ENCODE measurements at regions not wholly inside any gene's neighbourhood (a gene's known extent, or its start where the extent isn't known, plus 50 kb on each side); places are given as distances from the start of the nearest gene placed in this dataset.

GRCh38 chr10:35723059-35723458 is 81.0 kb upstream of the FZD8 start:
- H3K4me3 ChIP-seq (ENCODE audit: low read length, poor library complexity, severe bottlenecking): no peak overlapping the region
- no peaks in the 10 kb centered on the region for H3F3A ChIP-seq (ENCODE audit: low read depth)
- H3K4me2 ChIP-seq (ENCODE audit: low read depth, low read length, poor library complexity, severe bottlenecking): no peak overlapping the region
- H3K79me2 ChIP-seq (ENCODE audit: insufficient read depth, low read length): no peaks in the 10 kb centered on the region
- no peak overlapping the region for H3K9ac ChIP-seq (ENCODE audit: low read depth, low read length, poor library complexity, severe bottlenecking)
- H2AFZ ChIP-seq (ENCODE audit: low read length): no peak overlapping the region
- no peaks in the 10 kb centered on the region for H3K4me1 ChIP-seq (ENCODE audit: insufficient read depth, low read length, poor library complexity, severe bottlenecking)
- H3K36me3 ChIP-seq (ENCODE audit: insufficient read depth, low read length): no peaks in the 10 kb centered on the region
- H3K9me2 ChIP-seq (replicated peaks; ENCODE audit: low read depth, low read length): no peaks in the 10 kb centered on the region
- no peak for TF ChIP-seq EZH2phosphoT487 (IDR thresholded peaks at IDR 0.05; ENCODE audit: borderline replicate concordance)
- TF ChIP-seq, protein P1, sequence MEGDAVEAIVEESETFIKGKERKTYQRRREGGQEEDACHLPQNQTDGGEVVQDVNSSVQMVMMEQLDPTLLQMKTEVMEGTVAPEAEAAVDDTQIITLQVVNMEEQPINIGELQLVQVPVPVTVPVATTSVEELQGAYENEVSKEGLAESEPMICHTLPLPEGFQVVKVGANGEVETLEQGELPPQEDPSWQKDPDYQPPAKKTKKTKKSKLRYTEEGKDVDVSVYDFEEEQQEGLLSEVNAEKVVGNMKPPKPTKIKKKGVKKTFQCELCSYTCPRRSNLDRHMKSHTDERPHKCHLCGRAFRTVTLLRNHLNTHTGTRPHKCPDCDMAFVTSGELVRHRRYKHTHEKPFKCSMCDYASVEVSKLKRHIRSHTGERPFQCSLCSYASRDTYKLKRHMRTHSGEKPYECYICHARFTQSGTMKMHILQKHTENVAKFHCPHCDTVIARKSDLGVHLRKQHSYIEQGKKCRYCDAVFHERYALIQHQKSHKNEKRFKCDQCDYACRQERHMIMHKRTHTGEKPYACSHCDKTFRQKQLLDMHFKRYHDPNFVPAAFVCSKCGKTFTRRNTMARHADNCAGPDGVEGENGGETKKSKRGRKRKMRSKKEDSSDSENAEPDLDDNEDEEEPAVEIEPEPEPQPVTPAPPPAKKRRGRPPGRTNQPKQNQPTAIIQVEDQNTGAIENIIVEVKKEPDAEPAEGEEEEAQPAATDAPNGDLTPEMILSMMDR (conservative IDR thresholded peaks at IDR 0.05; ENCODE audit: low read length): no peak
- H4K20me1 ChIP-seq (ENCODE audit: insufficient read depth, low read length, poor library complexity, severe bottlenecking): no peaks in the 10 kb centered on the region
- H3K27me3 ChIP-seq (ENCODE audit: insufficient read depth, low read length, poor library complexity, severe bottlenecking): no peaks in the 10 kb centered on the region
- H3K9me3 ChIP-seq (ENCODE audit: insufficient read depth, low read depth, low read length): no peaks in the 10 kb centered on the region

GRCh38 chr10:35722636-35723035 is 80.5 kb upstream of the FZD8 start:
- TF ChIP-seq EZH2phosphoT487 (IDR thresholded peaks at IDR 0.05; ENCODE audit: borderline replicate concordance): no peak
- TF ChIP-seq, protein P1 (conservative IDR thresholded peaks at IDR 0.05; ENCODE audit: low read length): no peak
- no peak overlapping the region for H3K4me2 ChIP-seq (ENCODE audit: low read depth, low read length, poor library complexity, severe bottlenecking)
- no peaks in the 10 kb centered on the region for H3K27me3 ChIP-seq (ENCODE audit: insufficient read depth, low read length, poor library complexity, severe bottlenecking)
- no peaks in the 10 kb centered on the region for H3K4me1 ChIP-seq (ENCODE audit: insufficient read depth, low read length, poor library complexity, severe bottlenecking)
- H3K79me2 ChIP-seq (ENCODE audit: insufficient read depth, low read length): no peaks in the 10 kb centered on the region
- no peaks in the 10 kb centered on the region for H4K20me1 ChIP-seq (ENCODE audit: insufficient read depth, low read length, poor library complexity, severe bottlenecking)
- no peaks in the 10 kb centered on the region for H3K36me3 ChIP-seq (ENCODE audit: insufficient read depth, low read length)
- no peaks in the 10 kb centered on the region for H3K9me3 ChIP-seq (ENCODE audit: insufficient read depth, low read depth, low read length)
- no peaks in the 10 kb centered on the region for H3K9me2 ChIP-seq (replicated peaks; ENCODE audit: low read depth, low read length)
- no peaks in the 10 kb centered on the region for H3F3A ChIP-seq (ENCODE audit: low read depth)
- no peak overlapping the region for H2AFZ ChIP-seq (ENCODE audit: low read length)
- H3K9ac ChIP-seq (ENCODE audit: low read depth, low read length, poor library complexity, severe bottlenecking): no peak overlapping the region
- H3K4me3 ChIP-seq (ENCODE audit: low read length, poor library complexity, severe bottlenecking): no peak overlapping the region

DNA sequence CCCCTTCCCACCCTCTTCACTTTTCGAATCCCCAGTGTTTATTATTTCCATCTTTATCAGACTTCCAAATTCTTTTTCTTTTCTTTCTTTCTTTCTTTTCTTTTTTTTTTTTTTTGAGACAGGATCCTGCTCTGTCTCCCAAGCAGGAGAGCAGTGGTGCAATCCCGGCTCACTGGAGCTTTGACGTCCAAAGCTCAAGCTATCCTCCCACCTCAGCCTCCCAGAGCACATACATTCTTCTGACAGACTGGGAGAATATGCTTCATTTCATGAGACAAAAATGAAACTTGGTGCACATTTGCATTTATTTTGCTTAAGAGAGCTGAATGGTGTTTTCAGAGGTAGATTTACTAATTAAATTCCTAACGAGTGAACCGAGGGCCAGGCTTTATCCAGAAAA is 80.1 kb upstream of the FZD8 start:
- Histone ChIP-seq H4K20me1 (ENCODE audit: insufficient read depth, low read length, poor library complexity, severe bottlenecking) (no peaks in the 10 kb centered on the region), H3K4me3 (ENCODE audit: low read length, poor library complexity, severe bottlenecking) (no peak overlapping the region), H3K9me2 (replicated peaks; ENCODE audit: low read depth, low read length) (no peaks in the 10 kb centered on the region), H3K79me2 (ENCODE audit: insufficient read depth, low read length) (no peaks in the 10 kb centered on the region), H3K9ac (ENCODE audit: low read depth, low read length, poor library complexity, severe bottlenecking) (no peak overlapping the region), H3K4me1 (ENCODE audit: insufficient read depth, low read length, poor library complexity, severe bottlenecking) (no peaks in the 10 kb centered on the region), H3K9me3 (ENCODE audit: insufficient read depth, low read depth, low read length) (no peaks in the 10 kb centered on the region), H3K27me3 (ENCODE audit: insufficient read depth, low read length, poor library complexity, severe bottlenecking) (no peaks in the 10 kb centered on the region), H3F3A (ENCODE audit: low read depth) (no peaks in the 10 kb centered on the region), H2AFZ (ENCODE audit: low read length) (no peak overlapping the region), H3K4me2 (ENCODE audit: low read depth, low read length, poor library complexity, severe bottlenecking) (no peak overlapping the region), H3K36me3 (ENCODE audit: insufficient read depth, low read length) (no peaks in the 10 kb centered on the region)
- TF ChIP-seq, protein P1 (conservative IDR thresholded peaks at IDR 0.05; ENCODE audit: low read length): no peak
- no peak for TF ChIP-seq EZH2phosphoT487 (IDR thresholded peaks at IDR 0.05; ENCODE audit: borderline replicate concordance)

All from Loucy (cell line).